Urinary bladder (tissue), 3 donors: ENCODE measurements at regions not wholly inside any gene's neighbourhood (a gene's known extent, or its start where the extent isn't known, plus 50 kb on each side); places are given as distances from the start of the nearest gene placed in this dataset.

ENCODE experiments used
- DNase-seq: peaks from one replicate; pipeline ENCODE4 v3.0.0-alpha.2; 2015; ENCODE audit errors: extremely low spot score
- H3K27ac ChIP-seq: one replicate; pipeline ENCODE4 v1.5.1; 2013; ENCODE audit warnings: low read depth, mild to moderate bottlenecking, moderate library complexity
- H3K36me3 ChIP-seq: one replicate; pipeline ENCODE4 v1.6.1; 2013; ENCODE audit warnings: mild to moderate bottlenecking, moderate library complexity; ENCODE audit not compliant: insufficient read depth
- H3K4me1 ChIP-seq: one replicate; pipeline ENCODE4 v1.6.1; 2013; ENCODE audit warnings: mild to moderate bottlenecking, moderate library complexity; ENCODE audit not compliant: insufficient read depth
- H3K4me3 ChIP-seq: one replicate; pipeline ENCODE4 v1.5.1; 2013; ENCODE audit warnings: low read depth, low read length
- WGBS: extraction: QIAGEN DNeasy Blood & Tissue Kit; methylation state at CpG from one replicate; pipeline ENCODE4 v1.1.7; 2013; 5-methylcytosine and 5-hydroxymethylcytosine counted together
- donor health status: healthy with polysubstance abuse.
- donor health status: healthy.

DNA sequence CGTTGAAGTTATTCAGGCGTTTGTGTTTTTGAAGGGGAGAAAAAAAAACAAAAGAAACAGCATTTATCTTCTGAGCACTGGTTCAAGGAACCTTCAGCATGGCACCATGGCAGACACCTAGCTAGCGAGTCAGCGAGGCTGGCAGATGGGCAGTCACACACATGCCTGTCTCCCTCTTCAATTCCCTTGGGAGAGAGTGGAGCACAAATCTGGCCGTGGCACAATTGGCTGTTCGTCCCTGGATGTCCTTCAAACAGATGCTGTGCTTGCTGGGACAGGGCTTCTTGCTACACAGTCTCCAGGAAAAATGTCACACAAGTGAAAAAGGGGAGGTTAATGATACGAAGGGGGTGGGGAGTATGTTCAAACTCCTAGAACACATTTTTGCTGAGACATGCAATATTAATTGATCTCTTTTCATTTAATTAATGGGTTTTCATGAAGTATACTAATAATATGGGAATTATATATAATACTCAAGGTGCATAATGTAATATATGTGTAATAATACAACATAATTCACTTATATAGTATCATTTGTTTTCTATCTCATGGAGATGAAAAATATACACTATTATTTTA is 1674.5 kb upstream of the SLC10A2 start:
- no peaks in the 10 kb centered on the region for H3K4me1 ChIP-seq
- DNase-seq, result no peak
- WGBS, result 78% methylated on average over 7 of the region's 7 CpGs
- H3K27ac ChIP-seq, result no peak overlapping the region
- no peaks in the 10 kb centered on the region for H3K36me3 ChIP-seq
- no peak overlapping the region for H3K4me3 ChIP-seq

DNA sequence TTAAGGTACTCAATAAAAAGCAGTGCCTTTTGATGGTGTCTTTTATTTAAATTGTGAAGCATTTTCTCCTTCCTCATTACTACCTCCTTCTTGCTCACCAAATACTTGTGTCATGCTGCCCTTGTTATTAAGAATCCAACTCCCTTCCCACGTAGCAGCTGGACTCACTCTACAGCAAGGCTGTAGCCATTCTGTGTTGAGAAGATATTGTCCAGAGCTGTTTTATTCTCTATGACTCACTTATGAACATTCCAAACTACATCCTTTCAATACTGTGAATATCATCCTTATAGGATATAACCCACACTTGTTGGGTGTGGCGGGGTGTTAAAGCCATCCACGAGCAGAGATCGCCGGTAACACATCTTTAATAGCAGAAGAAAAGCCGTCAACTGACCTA is 1671.5 kb upstream of the SLC10A2 start:
- no peak overlapping the region for H3K27ac ChIP-seq
- WGBS, result 67% methylated on average over 6 of the region's 6 CpGs

DNA sequence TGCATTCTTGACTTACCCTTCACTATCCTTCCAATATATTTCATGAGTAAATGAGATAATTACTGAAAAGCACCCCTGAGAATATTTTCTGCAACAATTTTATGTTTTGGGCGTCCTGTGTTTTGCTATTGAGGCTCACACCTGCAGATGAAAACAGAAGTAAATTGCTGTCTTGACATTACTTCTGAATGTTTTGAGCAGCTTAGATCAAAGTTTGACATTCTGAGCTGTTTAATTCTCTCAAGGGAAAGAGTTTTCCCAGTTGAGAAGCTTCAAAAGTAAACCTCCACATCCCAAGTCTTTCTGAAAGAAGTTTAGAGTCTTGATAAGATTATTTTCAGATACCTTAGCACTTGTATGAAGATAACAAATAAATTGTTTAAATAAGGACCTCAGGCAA is 1667.2 kb upstream of the SLC10A2 start:
- no peaks in the 10 kb centered on the region for H3K4me1 ChIP-seq
- DNase-seq, result no peak
- 84% methylated on average over 1 of the region's 1 CpG for WGBS
- H3K36me3 ChIP-seq, result no peaks in the 10 kb centered on the region
- no peak overlapping the region for H3K27ac ChIP-seq
- no peak overlapping the region for H3K4me3 ChIP-seq

More for the DNA sequence above, 1671.5 kb upstream of the SLC10A2 start:
- no peak overlapping the region for H3K4me3 ChIP-seq
- DNase-seq, result no peak
- H3K4me1 ChIP-seq, result no peaks in the 10 kb centered on the region
- H3K36me3 ChIP-seq, result no peaks in the 10 kb centered on the region

GRCh38 chr13:104715111-104715510 is 1648.9 kb upstream of the SLC10A2 start:
- no peak overlapping the region for H3K27ac ChIP-seq
- no peak for DNase-seq
- H3K4me1 ChIP-seq, result no peaks in the 10 kb centered on the region
- no peaks in the 10 kb centered on the region for H3K36me3 ChIP-seq
- no peak overlapping the region for H3K4me3 ChIP-seq

GRCh38 chr13:104705031-104705750 is 1639.0 kb upstream of the SLC10A2 start:
- WGBS, result 94% methylated on average over 7 of the region's 7 CpGs
- H3K36me3 ChIP-seq, result no peaks in the 10 kb centered on the region
- no peak overlapping the region for H3K4me3 ChIP-seq
- DNase-seq, result no peak
- no peaks in the 10 kb centered on the region for H3K4me1 ChIP-seq
- H3K27ac ChIP-seq, result no peak overlapping the region

DNA sequence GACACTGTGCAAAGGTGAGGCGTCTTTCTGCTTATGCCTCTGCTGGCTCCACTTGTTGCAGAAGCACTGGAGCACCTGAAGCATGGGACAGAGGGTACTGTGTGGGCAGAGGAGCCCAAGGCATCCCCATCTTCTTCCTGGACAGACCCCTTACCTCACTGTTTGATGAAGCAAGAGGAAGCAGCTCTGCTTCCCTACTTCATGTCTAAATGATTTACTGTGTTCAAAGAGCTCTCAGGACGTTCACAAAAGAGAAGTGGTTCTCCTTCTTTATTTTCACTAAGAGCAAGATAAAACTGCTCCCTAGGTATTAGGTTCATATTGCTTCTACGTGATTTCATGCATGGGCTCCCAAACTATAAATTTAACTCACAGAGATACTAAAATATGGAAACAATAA is 1635.4 kb upstream of the SLC10A2 start:
- H3K27ac ChIP-seq, result no peak overlapping the region
- WGBS, result 65% methylated on average over 3 of the region's 3 CpGs
- no peaks in the 10 kb centered on the region for H3K36me3 ChIP-seq
- DNase-seq, result no peak
- H3K4me1 ChIP-seq, result no peaks in the 10 kb centered on the region
- no peak overlapping the region for H3K4me3 ChIP-seq

GRCh38 chr13:104694397-104694796 is 1628.2 kb upstream of the SLC10A2 start:
- no peak for DNase-seq

DNA sequence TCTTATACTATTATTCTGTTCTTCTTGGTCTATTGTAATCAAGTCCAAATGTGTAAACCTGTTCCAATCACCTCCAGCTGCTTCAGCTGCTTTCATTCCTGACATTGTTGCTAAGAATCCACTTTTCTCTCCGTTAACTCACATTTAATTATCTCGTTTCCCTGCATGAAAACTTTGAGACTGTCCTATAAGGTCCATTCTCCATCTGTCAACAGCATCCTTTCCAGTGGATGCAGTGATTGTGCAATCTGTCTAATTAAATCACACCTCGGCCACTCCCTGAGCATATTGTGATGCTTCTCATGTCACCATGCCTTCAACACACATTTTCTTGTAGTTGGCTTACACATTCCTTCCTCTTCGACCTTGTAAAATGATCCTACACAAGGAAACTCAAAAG is 1626.9 kb upstream of the SLC10A2 start:
- WGBS, result 84% methylated on average over 4 of the region's 4 CpGs
- H3K36me3 ChIP-seq, result no peaks in the 10 kb centered on the region
- no peak for DNase-seq

More at GRCh38 chr13:104694397-104694796, 1628.2 kb upstream of the SLC10A2 start:
- no peaks in the 10 kb centered on the region for H3K4me1 ChIP-seq
- no peak overlapping the region for H3K4me3 ChIP-seq
- H3K27ac ChIP-seq, result no peak overlapping the region
- no peaks in the 10 kb centered on the region for H3K36me3 ChIP-seq

GRCh38 chr13:104691767-104692467 is 1625.7 kb upstream of the SLC10A2 start:
- no peak overlapping the region for H3K27ac ChIP-seq
- H3K36me3 ChIP-seq, result no peaks in the 10 kb centered on the region
- no peak for DNase-seq
- H3K4me1 ChIP-seq, result no peaks in the 10 kb centered on the region
- WGBS, result 44% methylated on average over 2 of the region's 2 CpGs
- H3K4me3 ChIP-seq, result no peak overlapping the region

More for the DNA sequence above, 1626.9 kb upstream of the SLC10A2 start:
- H3K4me1 ChIP-seq, result no peaks in the 10 kb centered on the region
- no peak overlapping the region for H3K27ac ChIP-seq
- H3K4me3 ChIP-seq, result no peak overlapping the region

- Histone ChIP-seq H3K27ac (no peak overlapping the region), H3K4me1 (no peaks in the 10 kb centered on the region), H3K4me3 (no peak overlapping the region), H3K36me3 (no peaks in the 10 kb centered on the region)
- WGBS, result 83% methylated on average over 3 of the region's 3 CpGs
- no peak for DNase-seq
Observed at GRCh38 chr13:104686484-104686883, 1620.3 kb upstream of the SLC10A2 start.

- Histone ChIP-seq H3K4me1 (no peaks in the 10 kb centered on the region), H3K4me3 (no peak overlapping the region), H3K36me3 (no peaks in the 10 kb centered on the region), H3K27ac (no peak overlapping the region)
- DNase-seq, result no peak
Observed at GRCh38 chr13:104683789-104684188, 1617.6 kb upstream of the SLC10A2 start.

DNA sequence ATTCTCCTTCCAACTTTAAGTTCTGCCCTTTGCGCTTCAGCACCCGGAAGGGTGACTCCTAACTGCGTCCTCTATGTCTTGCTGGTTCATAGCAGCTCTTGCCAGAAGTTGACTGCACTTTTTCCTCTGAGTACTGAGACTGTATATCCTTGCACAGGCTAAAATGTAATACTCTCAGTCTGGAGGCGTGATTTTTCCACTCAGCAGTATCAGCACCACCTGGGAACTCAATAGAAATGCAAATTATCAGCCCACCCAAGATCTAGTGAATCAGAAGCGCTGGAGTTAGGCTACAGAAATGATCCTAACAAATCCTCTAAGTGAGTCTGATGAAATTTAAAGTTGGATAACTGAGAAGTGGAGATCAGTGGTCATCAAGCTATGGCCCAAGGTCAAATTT is 1611.9 kb upstream of the SLC10A2 start:
- H3K4me1 ChIP-seq, result no peaks in the 10 kb centered on the region
- no peak overlapping the region for H3K4me3 ChIP-seq
- 95% methylated on average over 5 of the region's 5 CpGs for WGBS
- DNase-seq, result no peak
- no peak overlapping the region for H3K27ac ChIP-seq
- H3K36me3 ChIP-seq, result no peaks in the 10 kb centered on the region

DNA sequence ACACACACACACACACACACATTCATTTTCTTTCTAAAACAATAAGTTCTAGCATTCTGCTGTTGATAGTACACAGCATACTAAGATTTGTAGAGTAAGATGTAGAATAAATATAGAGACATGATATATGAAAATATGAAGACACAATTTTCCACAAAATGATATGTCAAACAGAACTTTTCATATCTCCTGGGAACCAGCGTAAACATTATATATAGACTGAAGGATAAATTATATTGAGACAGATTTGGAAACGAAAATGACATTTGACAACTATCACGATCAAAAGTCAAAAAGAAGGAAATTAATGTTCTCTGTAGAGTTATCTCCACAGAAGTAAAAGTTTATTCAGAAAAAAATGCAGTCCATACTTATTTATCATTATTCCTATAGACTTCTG is 1605.7 kb upstream of the SLC10A2 start:
- 80% methylated on average over 3 of the region's 3 CpGs for WGBS
- H3K4me1 ChIP-seq, result no peaks in the 10 kb centered on the region
- no peak overlapping the region for H3K27ac ChIP-seq
- DNase-seq, result no peak
- no peaks in the 10 kb centered on the region for H3K36me3 ChIP-seq
- no peak overlapping the region for H3K4me3 ChIP-seq

GRCh38 chr13:104657196-104657595 is 1591.0 kb upstream of the SLC10A2 start:
- Histone ChIP-seq H3K4me3 (no peak overlapping the region), H3K4me1 (no peaks in the 10 kb centered on the region), H3K36me3 (no peaks in the 10 kb centered on the region), H3K27ac (no peak overlapping the region)
- 98% methylated on average over 1 of the region's 1 CpG for WGBS
- DNase-seq, result no peak
